IPS-18c (cell line): ENCODE measurements at regions not wholly inside any gene's neighbourhood (a gene's known extent, or its start where the extent isn't known, plus 50 kb on each side); places are given as distances from the start of the nearest gene placed in this dataset.
"Not testable (repeated sequence)": the region's sequence is repeated elsewhere in the genome, so short reads cannot be mapped to it uniquely, and the experiment has no call there.

Experiments used
- H3K4me3 ChIP-seq: 2 replicates; pipeline ENCODE4 v1.7.0; 2013; ENCODE audit warnings: low read depth, mild to moderate bottlenecking, low read length, moderate library complexity; ENCODE audit not compliant: insufficient read depth
- H3K9me3 ChIP-seq: one replicate; pipeline ENCODE4 v1.6.1; 2013; ENCODE audit warnings: mild to moderate bottlenecking, low read length, moderate library complexity; ENCODE audit not compliant: control insufficient read depth, insufficient read depth

- no peak overlapping the region for H3K4me3 ChIP-seq
- H3K9me3 ChIP-seq = no peaks in the 10 kb centered on the region
These were observed 51.0 kb upstream of the CHCHD3 start for GRCh38 chr7:133132906-133133305.

GRCh38 chr7:133134810-133135209, 52.9 kb upstream of the CHCHD3 start:
- Histone ChIP-seq H3K9me3 (no peaks in the 10 kb centered on the region), H3K4me3 (no peak overlapping the region)

- no peak overlapping the region for H3K4me3 ChIP-seq
- no peaks in the 10 kb centered on the region for H3K9me3 ChIP-seq
These were observed 53.6 kb upstream of the CHCHD3 start for GRCh38 chr7:133135451-133135850.

- H3K4me3 ChIP-seq = no peak overlapping the region
- no peaks in the 10 kb centered on the region for H3K9me3 ChIP-seq
These were observed 57.5 kb upstream of the CHCHD3 start for GRCh38 chr7:133139350-133139749.

GRCh38 chr7:133139801-133140200, 57.9 kb upstream of the CHCHD3 start:
- Histone ChIP-seq H3K9me3 (no peaks in the 10 kb centered on the region), H3K4me3 (no peak overlapping the region)

- Histone ChIP-seq H3K9me3 (no peaks in the 10 kb centered on the region), H3K4me3 (no peak overlapping the region)
These were observed 59.2 kb upstream of the CHCHD3 start for GRCh38 chr7:133140994-133141595.

- Histone ChIP-seq H3K9me3 (no peaks in the 10 kb centered on the region), H3K4me3 (no peak overlapping the region)
These were observed 68.9 kb upstream of the CHCHD3 start for GRCh38 chr7:133150760-133151159.

GRCh38 chr7:133152875-133153274, 71.0 kb upstream of the CHCHD3 start:
- no peaks in the 10 kb centered on the region for H3K9me3 ChIP-seq

GRCh38 chr7:133155146-133155545, 73.3 kb upstream of the CHCHD3 start:
- H3K9me3 ChIP-seq = no peaks in the 10 kb centered on the region
- no peak overlapping the region for H3K4me3 ChIP-seq

More at GRCh38 chr7:133152875-133153274, 71.0 kb upstream of the CHCHD3 start:
- no peak overlapping the region for H3K4me3 ChIP-seq

- Histone ChIP-seq H3K4me3 (no peak overlapping the region), H3K9me3 (no peaks in the 10 kb centered on the region)
These were observed 73.8 kb upstream of the CHCHD3 start for GRCh38 chr7:133155642-133156041.

- no peak overlapping the region for H3K4me3 ChIP-seq
- no peaks in the 10 kb centered on the region for H3K9me3 ChIP-seq
These were observed 75.2 kb upstream of the CHCHD3 start for GRCh38 chr7:133157045-133157444.

- Histone ChIP-seq H3K4me3 (no peak overlapping the region), H3K9me3 (no peaks in the 10 kb centered on the region)
These were observed 82.6 kb upstream of the CHCHD3 start for GRCh38 chr7:133164498-133164897.

GRCh38 chr7:133165001-133165400, 83.1 kb upstream of the CHCHD3 start:
- no peaks in the 10 kb centered on the region for H3K9me3 ChIP-seq
- H3K4me3 ChIP-seq = no peak overlapping the region

- Histone ChIP-seq H3K4me3 (no peak overlapping the region), H3K9me3 (no peaks in the 10 kb centered on the region)
These were observed 83.6 kb upstream of the CHCHD3 start for GRCh38 chr7:133165529-133165928.

GRCh38 chr7:133167300-133167699, 85.4 kb upstream of the CHCHD3 start:
- no peak overlapping the region for H3K4me3 ChIP-seq
- no peaks in the 10 kb centered on the region for H3K9me3 ChIP-seq

- not testable (repeated sequence) for H3K4me3 ChIP-seq
These were observed 83.6 kb upstream of the EXOC4 start for GRCh38 chr7:133169167-133169822.

GRCh38 chr7:133177476-133177875, 75.4 kb upstream of the EXOC4 start:
- not testable (repeated sequence) for H3K9me3 ChIP-seq, H3K4me3 ChIP-seq

More at GRCh38 chr7:133169167-133169822, 83.6 kb upstream of the EXOC4 start:
- H3K9me3 ChIP-seq = not testable (repeated sequence)

- Histone ChIP-seq H3K4me3 (no peak overlapping the region), H3K9me3 (no peaks in the 10 kb centered on the region)
These were observed 72.2 kb upstream of the EXOC4 start for GRCh38 chr7:133180717-133181116.
